Neural crest cell (in vitro differentiated cells): ENCODE measurements at regions not wholly inside any gene's neighbourhood (a gene's known extent, or its start where the extent isn't known, plus 50 kb on each side); places are given as distances from the start of the nearest gene placed in this dataset.

Source experiments
- DNase-seq: peaks from one replicate; pipeline ENCODE4 v3.0.0; 2021; ENCODE audit warnings: low read depth, mixed read lengths, low spot score
- H3K27ac Mint-ChIP-seq: one replicate; pipeline ENCODE4 v1.8.0; 2021; ENCODE audit warnings: mild to moderate bottlenecking, mixed read lengths; ENCODE audit not compliant: unreplicated experiment
- H3K27me3 Mint-ChIP-seq: 2 replicates; pipeline ENCODE4 v1.8.0; 2021; ENCODE audit warnings: low read depth, mild to moderate bottlenecking, mixed read lengths
- H3K36me3 Mint-ChIP-seq: 2 replicates; pipeline ENCODE4 v1.8.0; 2021; ENCODE audit warnings: low read depth, mild to moderate bottlenecking, mixed read lengths
- H3K4me1 Mint-ChIP-seq: 2 replicates; pipeline ENCODE4 v1.8.0; 2021; ENCODE audit warnings: mixed read lengths
- H3K4me3 Mint-ChIP-seq: one replicate; pipeline ENCODE4 v1.8.0; 2021; ENCODE audit warnings: mild to moderate bottlenecking, mixed read lengths
- H3K9me3 Mint-ChIP-seq: 2 replicates; pipeline ENCODE4 v1.8.0; 2021; ENCODE audit warnings: mixed read lengths
- CTCF ChIP-seq: fragments of 200-600 bp; sonication (generic); conservative IDR thresholded peaks from 2 replicates; pipeline ENCODE4 v1.5.0; 2021; ENCODE audit warnings: antibody characterized with exemption, mild to moderate bottlenecking

GRCh38 chr12:88914967-88915366 lies 334.7 kb upstream of the KITLG start:
- no peak for DNase-seq
- no peak overlapping the region for H3K4me3 Mint-ChIP-seq
- no peak for TF ChIP-seq CTCF
- no peaks in the 10 kb centered on the region for H3K27me3 Mint-ChIP-seq
- H3K9me3 Mint-ChIP-seq: peaks cover 25% of the 10 kb centered on the region
- peaks cover 4% of the 10 kb centered on the region for H3K4me1 Mint-ChIP-seq
- H3K36me3 Mint-ChIP-seq: peaks cover 9% of the 10 kb centered on the region
- no peak overlapping the region for H3K27ac Mint-ChIP-seq

GRCh38 chr12:88909510-88909909 lies 329.2 kb upstream of the KITLG start:
- no peak for TF ChIP-seq CTCF
- Mint-ChIP-seq H3K36me3 (peaks cover 5% of the 10 kb centered on the region), H3K4me1 (no peaks in the 10 kb centered on the region), H3K27ac (no peak overlapping the region), H3K27me3 (no peaks in the 10 kb centered on the region), H3K9me3 (peaks cover 20% of the 10 kb centered on the region), H3K4me3 (no peak overlapping the region)
- DNase-seq: no peak

GRCh38 chr12:88908345-88908744 lies 328.1 kb upstream of the KITLG start:
- no peaks in the 10 kb centered on the region for H3K4me1 Mint-ChIP-seq
- no peak overlapping the region for H3K27ac Mint-ChIP-seq
- no peaks in the 10 kb centered on the region for H3K27me3 Mint-ChIP-seq
- H3K9me3 Mint-ChIP-seq: peaks cover 14% of the 10 kb centered on the region
- H3K36me3 Mint-ChIP-seq: peaks cover 3% of the 10 kb centered on the region
- DNase-seq: no peak
- H3K4me3 Mint-ChIP-seq: no peak overlapping the region
- TF ChIP-seq CTCF: no peak

GRCh38 chr12:88904705-88905104 lies 324.4 kb upstream of the KITLG start:
- no peak for DNase-seq
- H3K4me1 Mint-ChIP-seq: no peaks in the 10 kb centered on the region
- no peaks in the 10 kb centered on the region for H3K27me3 Mint-ChIP-seq
- no peak for TF ChIP-seq CTCF
- H3K4me3 Mint-ChIP-seq: no peak overlapping the region
- no peaks in the 10 kb centered on the region for H3K36me3 Mint-ChIP-seq
- H3K9me3 Mint-ChIP-seq: no peaks in the 10 kb centered on the region
- no peak overlapping the region for H3K27ac Mint-ChIP-seq

- Mint-ChIP-seq H3K27ac (no peak overlapping the region), H3K9me3 (no peaks in the 10 kb centered on the region), H3K27me3 (no peaks in the 10 kb centered on the region), H3K4me3 (no peak overlapping the region), H3K36me3 (no peaks in the 10 kb centered on the region), H3K4me1 (no peaks in the 10 kb centered on the region)
- DNase-seq: no peak
- no peak for TF ChIP-seq CTCF
Observed at GRCh38 chr12:88903333-88903732, 323.1 kb upstream of the KITLG start.

- H3K4me1 Mint-ChIP-seq: peaks cover 5% of the 10 kb centered on the region
- H3K4me3 Mint-ChIP-seq: no peak overlapping the region
- no peak for TF ChIP-seq CTCF
- H3K9me3 Mint-ChIP-seq: no peaks in the 10 kb centered on the region
- no peak overlapping the region for H3K27ac Mint-ChIP-seq
- no peaks in the 10 kb centered on the region for H3K27me3 Mint-ChIP-seq
- DNase-seq: no peak
- H3K36me3 Mint-ChIP-seq: no peaks in the 10 kb centered on the region
Observed at GRCh38 chr12:88897723-88898122, 317.5 kb upstream of the KITLG start.
